ENCODE measurements at regions not wholly inside any gene's neighbourhood (a gene's known extent, or its start where the extent isn't known, plus 50 kb on each side); places are given as distances from the start of the nearest gene placed in this dataset.
"Not testable (repeated sequence)": the region's sequence is repeated elsewhere in the genome, so short reads cannot be mapped to it uniquely, and the experiment has no call there.

DNA sequence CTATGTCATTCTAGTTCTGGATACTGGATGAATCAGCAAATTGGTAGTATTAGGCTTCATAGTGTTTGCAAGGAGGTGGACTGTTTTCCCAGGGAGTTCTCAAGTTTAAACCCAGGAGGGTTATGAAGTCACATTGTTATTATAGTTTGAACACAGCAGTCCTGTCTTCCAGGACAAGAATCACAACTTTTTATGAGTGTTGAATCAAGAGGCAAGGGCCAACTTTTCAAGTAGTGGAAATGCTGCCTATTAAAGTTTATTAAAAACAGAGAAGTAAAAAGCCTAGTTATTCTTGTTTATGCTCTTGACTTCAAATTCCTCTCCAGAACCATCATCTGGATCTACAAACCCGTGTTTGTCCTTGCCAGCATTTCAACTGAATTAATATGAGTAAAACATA, 86.3 kb upstream of the GOT2 start:
- no peak for DNase-seq (ENCODE audit: low read depth)

GRCh38 chr16:58815181-58815888, 81.2 kb upstream of the GOT2 start:
- no peak for DNase-seq (ENCODE audit: low read depth)

DNA sequence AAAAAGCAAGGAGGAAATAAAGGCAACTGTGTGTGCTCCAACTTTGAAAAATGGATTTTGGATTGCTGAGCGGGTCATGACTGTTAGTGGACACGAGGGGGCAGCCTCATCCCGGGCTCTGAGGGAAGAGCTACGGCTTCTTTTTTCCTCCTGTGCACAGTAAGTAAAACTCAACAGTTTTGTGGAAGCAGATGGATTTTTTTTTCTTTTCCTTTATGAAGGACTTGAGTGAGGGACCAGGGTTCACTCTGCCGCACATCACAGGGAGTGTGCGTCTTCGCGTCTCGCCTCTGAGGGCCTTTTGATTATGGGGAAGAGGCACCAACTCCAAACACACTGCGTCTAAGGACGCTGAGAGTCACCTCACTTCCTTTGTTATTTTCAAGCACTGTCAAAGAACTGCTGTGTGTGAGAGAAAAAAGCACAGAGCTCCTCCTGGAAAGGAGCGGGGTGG, 80.3 kb upstream of the GOT2 start:
- no peak for DNase-seq (ENCODE audit: low read depth)

GRCh38 chr16:58809213-58809612, 75.1 kb upstream of the GOT2 start:
- DNase-seq (ENCODE audit: low read depth): no peak

DNA sequence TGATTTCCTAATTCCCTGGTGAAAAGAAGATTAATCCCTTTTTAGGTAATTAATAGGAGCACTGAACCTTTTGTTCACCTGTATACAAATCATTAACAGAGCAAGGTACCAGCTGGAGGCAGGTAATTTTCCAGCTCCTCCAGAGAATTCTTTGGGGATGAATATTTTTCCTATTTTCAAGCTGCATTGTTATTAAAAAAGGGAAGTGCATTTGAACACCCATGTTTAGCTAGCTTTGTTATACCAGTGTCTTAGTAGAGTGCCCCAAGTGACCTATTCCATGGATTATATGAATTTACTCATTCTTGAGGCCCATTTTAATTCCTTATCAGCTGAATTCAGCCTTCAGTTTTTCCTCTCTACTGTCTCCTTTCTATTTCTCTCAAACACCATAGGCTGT, 73.2 kb upstream of the GOT2 start:
- no peak for DNase-seq (ENCODE audit: low read depth)

DNA sequence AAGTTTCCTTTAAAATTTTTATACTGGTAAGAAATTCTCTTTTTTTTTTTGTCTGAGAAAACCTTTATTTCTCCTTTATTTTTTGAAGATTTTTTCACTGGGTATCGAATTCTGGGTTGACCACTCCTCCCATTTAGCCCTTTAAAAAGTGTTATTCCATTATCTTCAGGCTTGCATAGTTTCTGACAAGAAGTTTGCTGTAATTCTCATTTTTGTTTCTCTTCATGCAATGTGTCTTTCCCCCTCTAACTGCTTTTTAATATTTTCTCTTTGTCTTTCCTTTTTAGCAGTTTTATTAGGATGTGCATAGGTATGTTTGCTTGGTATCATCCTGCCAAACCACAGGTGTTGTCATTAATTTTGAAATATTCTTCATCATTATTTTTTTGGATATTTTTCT, 67.7 kb upstream of the GOT2 start:
- no peak for DNase-seq (ENCODE audit: low read depth)

DNA sequence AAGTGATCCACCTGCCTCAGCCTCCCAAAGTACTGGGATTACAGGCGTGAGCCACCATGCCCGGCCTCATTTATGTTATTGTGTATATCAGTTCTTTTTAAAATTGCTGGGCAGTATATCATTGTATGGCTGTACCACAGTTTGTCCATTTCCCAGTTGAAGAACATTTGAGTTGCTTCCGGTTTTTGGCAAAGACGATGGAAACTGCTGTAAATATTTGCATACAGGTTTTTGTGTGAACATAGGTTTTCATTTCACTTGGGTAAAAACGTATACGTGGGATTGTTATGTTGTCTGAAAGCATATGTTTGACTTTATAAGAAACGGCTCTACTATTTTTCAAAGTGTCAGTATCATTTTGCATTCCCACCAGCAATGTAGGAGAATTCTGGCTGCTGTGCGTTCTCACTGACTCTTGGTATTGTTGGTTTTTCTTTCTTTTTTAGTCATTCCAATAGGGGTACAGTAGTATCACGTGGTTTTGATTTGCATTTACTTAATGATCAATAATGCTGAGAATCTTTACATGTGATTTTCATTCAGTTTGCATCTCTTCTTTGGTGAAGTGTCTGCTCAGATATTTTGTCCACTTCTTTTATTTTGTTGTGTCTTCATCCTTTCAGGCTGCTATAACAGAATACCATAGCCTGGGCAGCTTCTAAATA, 63.2 kb upstream of the GOT2 start:
- no peak for DNase-seq (ENCODE audit: low read depth)

- DNase-seq (ENCODE audit: low read depth): no peak
Measured at GRCh38 chr16:58793366-58793765, 59.2 kb upstream of the GOT2 start.

DNA sequence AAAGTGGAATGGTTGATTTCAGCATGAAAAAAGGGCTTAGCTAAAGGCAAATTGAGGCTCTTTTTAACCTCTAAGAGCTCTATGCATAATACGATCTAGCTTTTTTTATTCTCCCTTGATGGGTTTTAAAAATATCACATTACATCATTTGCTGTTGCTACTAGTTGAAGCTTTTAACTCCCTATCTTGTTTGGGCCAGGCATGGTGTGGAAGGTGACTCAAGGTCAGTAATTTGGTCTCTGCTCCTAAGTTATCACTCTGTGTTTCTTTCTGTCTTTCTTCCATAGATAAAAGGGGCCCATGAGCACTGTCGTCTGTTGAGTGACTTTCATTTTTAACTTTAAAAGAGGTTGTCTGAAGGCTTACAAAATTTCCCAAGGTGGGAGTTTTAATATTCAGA, 58.1 kb upstream of the GOT2 start:
- DNase-seq (ENCODE audit: low read depth): no peak

- DNase-seq (ENCODE audit: low read depth): not testable (repeated sequence)
Measured at GRCh38 chr16:58790816-58791557, 56.9 kb upstream of the GOT2 start.

- DNase-seq (ENCODE audit: low read depth): no peak
Measured at GRCh38 chr16:58789351-58789750, 55.2 kb upstream of the GOT2 start.
